Erythroblast (primary cell): ENCODE measurements at regions not wholly inside any gene's neighbourhood (a gene's known extent, or its start where the extent isn't known, plus 50 kb on each side); places are given as distances from the start of the nearest gene placed in this dataset.

ENCODE experiments used
- GATA1 ChIP-seq: IDR thresholded peaks from 2 replicates; pipeline ENCODE4 v1.6.1; 2011; ENCODE audit warnings: low read depth, mild to moderate bottlenecking, control low read depth, low read length, moderate library complexity
- POLR2A ChIP-seq: IDR thresholded peaks from 2 replicates; pipeline ENCODE4 v1.6.1; 2011; ENCODE audit warnings: mild to moderate bottlenecking, low read length

DNA sequence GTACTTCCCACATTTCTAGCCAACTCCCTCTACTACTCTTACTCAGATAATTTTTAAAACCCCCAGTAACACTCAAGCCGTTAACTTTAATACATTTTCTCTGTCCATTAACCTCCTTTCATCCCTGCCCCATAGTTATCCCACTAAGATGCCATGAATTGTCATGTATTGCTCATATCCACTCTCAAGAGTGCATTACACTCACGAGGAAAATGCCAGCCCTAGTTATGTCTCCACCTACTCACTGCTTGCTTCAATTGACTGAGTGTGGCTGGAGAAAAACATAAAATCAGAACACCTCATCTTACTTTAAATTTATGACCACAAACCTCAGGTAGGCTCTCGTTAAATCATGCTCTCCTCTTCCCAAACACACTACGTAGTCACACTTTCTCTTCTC is 324.1 kb upstream of the NPSR1 start:
- TF ChIP-seq POLR2A (no peak), GATA1 (no peak)
